DND-41 (cell line): ENCODE measurements at regions not wholly inside any gene's neighbourhood (a gene's known extent, or its start where the extent isn't known, plus 50 kb on each side); places are given as distances from the start of the nearest gene placed in this dataset.

Source experiments
- ATAC-seq: fragments of 200-7000 bp; cut with Tn5 transposase; 3 replicates; pipeline ENCODE4 v1.9.1; 2021; ENCODE audit warnings: low read depth; ENCODE audit not compliant: insufficient read depth
- DNase-seq: peaks from one replicate; pipeline ENCODE4 v3.0.0-alpha.2; 2020
- H2AFZ ChIP-seq: 2 replicates; pipeline ENCODE4 v1.6.0; 2012; ENCODE audit warnings: low read depth, low read length
- H3K27ac ChIP-seq: 2 replicates; pipeline ENCODE4 v1.5.1; 2012; ENCODE audit warnings: low read length, inconsistent platforms
- H3K27me3 ChIP-seq: fragments of 200-600 bp; sonication (generic); 2 replicates; pipeline ENCODE4 v1.6.0; 2012; ENCODE audit warnings: low read length, mild to moderate bottlenecking, inconsistent platforms; ENCODE audit not compliant: insufficient read depth, poor library complexity
- H3K36me3 ChIP-seq: 2 replicates; pipeline ENCODE4 v1.5.1; 2012; ENCODE audit warnings: low read length, inconsistent platforms; ENCODE audit not compliant: insufficient read depth
- H3K4me1 ChIP-seq: 2 replicates; pipeline ENCODE4 v1.5.1; 2012; ENCODE audit warnings: mild to moderate bottlenecking, low read length; ENCODE audit not compliant: insufficient read depth
- H3K4me2 ChIP-seq: 2 replicates; pipeline ENCODE4 v1.6.0; 2012; ENCODE audit warnings: mild to moderate bottlenecking, moderate library complexity, low read length, inconsistent platforms; ENCODE audit not compliant: insufficient read depth
- H3K4me3 ChIP-seq, 2 experiments: fragments of 200-600 bp in 1 of 2; shearing (Covaris generic) in 1 of 2; 2 replicates each; pipeline ENCODE4 v1.5.1; 2012 to 2016; ENCODE audit warnings: inconsistent platforms in 2 of 2, low read length in 2 of 2, mild to moderate bottlenecking in 2 of 2, low read depth in 1 of 2, moderate library complexity in 1 of 2
- H3K79me2 ChIP-seq: 2 replicates; pipeline ENCODE4 v1.6.0; 2012; ENCODE audit warnings: low read length, inconsistent platforms; ENCODE audit not compliant: insufficient read depth
- H3K9ac ChIP-seq: 2 replicates; pipeline ENCODE4 v1.6.0; 2012; ENCODE audit warnings: low read depth, mild to moderate bottlenecking, inconsistent platforms, low read length, moderate library complexity
- H3K9me3 ChIP-seq: 2 replicates; pipeline ENCODE4 v1.5.1; 2012; ENCODE audit warnings: low read length, moderate library complexity, mild to moderate bottlenecking, inconsistent platforms; ENCODE audit not compliant: insufficient read depth, severe bottlenecking
- H4K20me1 ChIP-seq: 2 replicates; pipeline ENCODE4 v1.6.0; 2012; ENCODE audit warnings: low read length; ENCODE audit not compliant: insufficient read depth
- EZH2 ChIP-seq: IDR thresholded peaks from 3 replicates; pipeline ENCODE4 v1.6.1; 2012; ENCODE audit warnings: borderline replicate concordance, low read depth, mild to moderate bottlenecking, moderate library complexity, low read length, inconsistent platforms; ENCODE audit not compliant: severe bottlenecking
- TF ChIP-seq, protein P1 (sequence below): IDR thresholded peaks from 2 replicates; pipeline ENCODE4 v1.5.1; 2012; ENCODE audit warnings: borderline replicate concordance, low read length, moderate library complexity, mild to moderate bottlenecking; ENCODE audit not compliant: poor library complexity, severe bottlenecking; ENCODE audit errors: extremely low read depth

DNA sequence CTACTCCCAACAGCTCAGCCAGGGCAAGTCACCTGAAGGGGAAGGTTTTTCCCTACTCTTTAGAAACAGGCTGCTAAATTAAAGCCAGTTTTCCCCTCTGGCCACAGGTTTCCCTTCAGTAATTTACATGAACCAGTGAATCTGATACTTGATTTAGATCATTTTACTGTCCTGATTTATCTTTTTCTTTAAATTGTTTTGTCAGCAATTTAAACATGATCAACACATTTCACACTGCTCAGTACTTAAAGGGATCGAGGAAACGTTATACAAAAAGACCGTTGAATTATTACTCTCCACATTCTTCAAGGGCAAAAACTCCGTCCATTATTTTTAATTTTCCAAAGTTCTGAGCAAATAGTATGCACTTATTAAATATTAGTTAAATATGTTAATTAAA is 1165.7 kb upstream of the GYPC start:
- DNase-seq = no peak
- Histone ChIP-seq H3K27ac (no peak overlapping the region), H3K4me1 (no peaks in the 10 kb centered on the region), H4K20me1 (no peaks in the 10 kb centered on the region), H3K9ac (no peak overlapping the region), H3K4me2 (no peak overlapping the region), H3K79me2 (no peaks in the 10 kb centered on the region), H2AFZ (no peak overlapping the region), H3K36me3 (no peaks in the 10 kb centered on the region), H3K9me3 (no peaks in the 10 kb centered on the region), H3K27me3 (no peaks in the 10 kb centered on the region), H3K4me3 (no peak overlapping the region)
- no peak for ATAC-seq
- TF ChIP-seq, protein P1, sequence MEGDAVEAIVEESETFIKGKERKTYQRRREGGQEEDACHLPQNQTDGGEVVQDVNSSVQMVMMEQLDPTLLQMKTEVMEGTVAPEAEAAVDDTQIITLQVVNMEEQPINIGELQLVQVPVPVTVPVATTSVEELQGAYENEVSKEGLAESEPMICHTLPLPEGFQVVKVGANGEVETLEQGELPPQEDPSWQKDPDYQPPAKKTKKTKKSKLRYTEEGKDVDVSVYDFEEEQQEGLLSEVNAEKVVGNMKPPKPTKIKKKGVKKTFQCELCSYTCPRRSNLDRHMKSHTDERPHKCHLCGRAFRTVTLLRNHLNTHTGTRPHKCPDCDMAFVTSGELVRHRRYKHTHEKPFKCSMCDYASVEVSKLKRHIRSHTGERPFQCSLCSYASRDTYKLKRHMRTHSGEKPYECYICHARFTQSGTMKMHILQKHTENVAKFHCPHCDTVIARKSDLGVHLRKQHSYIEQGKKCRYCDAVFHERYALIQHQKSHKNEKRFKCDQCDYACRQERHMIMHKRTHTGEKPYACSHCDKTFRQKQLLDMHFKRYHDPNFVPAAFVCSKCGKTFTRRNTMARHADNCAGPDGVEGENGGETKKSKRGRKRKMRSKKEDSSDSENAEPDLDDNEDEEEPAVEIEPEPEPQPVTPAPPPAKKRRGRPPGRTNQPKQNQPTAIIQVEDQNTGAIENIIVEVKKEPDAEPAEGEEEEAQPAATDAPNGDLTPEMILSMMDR = no peak

DNA sequence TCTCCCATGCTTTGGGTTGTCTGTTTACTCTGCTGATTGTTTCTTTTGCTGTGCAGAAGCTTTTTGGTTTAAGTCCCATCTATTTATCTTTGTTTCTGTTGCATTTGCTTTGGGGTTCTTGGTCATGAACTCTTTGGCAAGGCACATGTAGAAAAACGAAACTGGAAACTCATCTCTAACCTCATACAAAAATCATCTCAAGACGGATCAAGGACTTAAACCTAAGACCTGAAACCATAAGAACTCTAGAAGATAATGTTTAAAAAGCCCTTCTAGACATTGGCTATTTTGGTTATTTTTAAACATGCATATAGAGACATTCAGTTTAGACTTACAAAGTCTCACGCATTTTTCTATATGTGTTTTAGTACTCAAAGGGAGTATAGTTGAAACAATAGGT is 1164.3 kb upstream of the GYPC start:
- Histone ChIP-seq H3K27ac (no peak overlapping the region), H3K27me3 (no peaks in the 10 kb centered on the region), H4K20me1 (no peaks in the 10 kb centered on the region), H2AFZ (no peak overlapping the region), H3K9ac (no peak overlapping the region), H3K9me3 (no peaks in the 10 kb centered on the region), H3K79me2 (no peaks in the 10 kb centered on the region), H3K4me2 (no peak overlapping the region), H3K36me3 (no peaks in the 10 kb centered on the region), H3K4me3 (no peak overlapping the region), H3K4me1 (no peaks in the 10 kb centered on the region)
- TF ChIP-seq, protein P1 = no peak
- TF ChIP-seq EZH2 = no peak
- ATAC-seq (no peak), DNase-seq (no peak)

DNA sequence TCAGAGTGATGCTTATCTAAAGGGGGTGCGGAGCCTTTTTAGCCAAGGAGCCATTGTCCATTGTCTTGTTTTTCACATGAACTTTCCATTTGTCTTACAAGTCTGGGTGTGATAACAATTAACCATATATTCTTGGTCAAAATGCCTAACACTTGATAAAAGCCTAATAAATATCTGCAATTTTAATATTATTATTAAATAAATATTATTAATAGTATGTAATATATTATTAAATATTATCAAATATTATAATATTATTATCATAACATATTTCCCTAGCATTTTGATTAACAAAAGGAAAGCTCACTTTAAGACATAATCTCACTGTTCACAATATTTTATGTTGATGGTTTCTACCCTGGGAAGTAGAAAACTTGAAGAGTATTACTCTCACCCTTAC is 1143.6 kb upstream of the GYPC start:
- no peak for ATAC-seq
- no peak overlapping the region for H3K4me2 ChIP-seq

More for the DNA sequence above, 1143.6 kb upstream of the GYPC start:
- Histone ChIP-seq H4K20me1 (no peaks in the 10 kb centered on the region), H3K4me3 (no peak overlapping the region), H3K79me2 (no peaks in the 10 kb centered on the region), H2AFZ (no peak overlapping the region), H3K9ac (no peak overlapping the region), H3K27me3 (no peaks in the 10 kb centered on the region), H3K27ac (no peak overlapping the region), H3K4me1 (no peaks in the 10 kb centered on the region), H3K9me3 (peaks cover 3% of the 10 kb centered on the region), H3K36me3 (no peaks in the 10 kb centered on the region)
- TF ChIP-seq EZH2 = no peak
- TF ChIP-seq, protein P1 = no peak
- no peak for DNase-seq
